T-helper 1 cell treated with Interleukin-12 subunit alpha and Interleukin-12 subunit beta and Interleukin-4 antibody, amounts not matched to agents 30 μg/mL and 1 μg/mL, for 36 hours (primary cell): ENCODE measurements at regions not wholly inside any gene's neighbourhood (a gene's known extent, or its start where the extent isn't known, plus 50 kb on each side); places are given as distances from the start of the nearest gene placed in this dataset.

ENCODE experiments used
- H3K27ac Mint-ChIP-seq: one replicate; pipeline ENCODE4 v1.8.0; 2021; ENCODE audit warnings: mild to moderate bottlenecking, mixed read lengths
- H3K27me3 Mint-ChIP-seq: one replicate; pipeline ENCODE4 v1.8.0; 2021; ENCODE audit warnings: low read depth, mixed read lengths
- H3K36me3 Mint-ChIP-seq: one replicate; pipeline ENCODE4 v1.8.0; 2021; ENCODE audit warnings: low read depth, mixed read lengths
- H3K4me1 Mint-ChIP-seq: one replicate; pipeline ENCODE4 v1.8.0; 2021; ENCODE audit warnings: low read depth, mixed read lengths
- H3K4me3 Mint-ChIP-seq: one replicate; pipeline ENCODE4 v1.8.0; 2021; ENCODE audit warnings: mild to moderate bottlenecking, moderate library complexity, mixed read lengths
- H3K9me3 Mint-ChIP-seq: one replicate; pipeline ENCODE4 v1.8.0; 2021; ENCODE audit warnings: mixed read lengths

- Mint-ChIP-seq H3K9me3 (no peaks in the 10 kb centered on the region), H3K36me3 (no peaks in the 10 kb centered on the region), H3K4me3 (peak overlapping the region; percentile 87), H3K27ac (peak overlapping the region; percentile 97), H3K27me3 (no peaks in the 10 kb centered on the region), H3K4me1 (peaks cover 53% of the 10 kb centered on the region)
Measured at GRCh38 chr14:76955575-76956315, 72.8 kb downstream of the IRF2BPL start.

- H3K4me3 Mint-ChIP-seq = no peak overlapping the region
- H3K27ac Mint-ChIP-seq = peak overlapping the region; percentile 10
- no peaks in the 10 kb centered on the region for H3K36me3 Mint-ChIP-seq
- no peaks in the 10 kb centered on the region for H3K9me3 Mint-ChIP-seq
- no peaks in the 10 kb centered on the region for H3K27me3 Mint-ChIP-seq
- H3K4me1 Mint-ChIP-seq = peaks cover 49% of the 10 kb centered on the region
Measured at GRCh38 chr14:76954394-76955190, 73.9 kb downstream of the IRF2BPL start.

DNA sequence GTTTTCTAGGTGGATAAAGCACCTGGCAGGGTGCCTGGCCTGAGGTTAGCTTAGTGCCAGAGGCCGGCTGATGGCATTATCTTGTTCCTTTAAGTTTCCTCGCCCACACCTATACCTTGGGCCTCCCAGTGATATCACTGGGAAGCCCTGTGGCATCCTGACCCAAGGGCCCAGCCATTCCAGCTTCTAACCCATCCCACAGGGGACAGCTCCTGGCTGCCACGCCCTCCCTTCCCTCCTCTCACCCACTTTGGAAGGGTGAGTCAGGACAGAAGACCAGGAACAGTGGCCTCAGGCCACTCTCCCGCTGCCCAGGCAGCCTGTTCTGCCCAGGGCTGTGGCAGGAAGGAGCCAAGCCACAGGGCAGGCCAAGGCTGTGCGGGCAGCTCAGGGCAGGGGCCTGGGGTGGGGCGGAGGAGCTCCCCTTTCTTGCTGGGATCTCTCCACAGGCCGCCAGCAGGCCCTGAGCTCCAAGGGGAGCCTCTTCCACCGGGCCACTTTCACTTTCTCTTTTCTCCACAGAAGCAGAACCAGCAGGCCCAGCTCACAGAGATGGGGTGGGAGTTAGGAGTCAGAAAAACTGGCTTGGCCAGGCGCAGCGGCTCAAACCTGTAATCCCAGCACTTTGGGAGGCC lies 75.1 kb downstream of the IRF2BPL start:
- peaks cover 43% of the 10 kb centered on the region for H3K4me1 Mint-ChIP-seq
- H3K9me3 Mint-ChIP-seq = no peaks in the 10 kb centered on the region
- peak overlapping the region; percentile 71 for H3K27ac Mint-ChIP-seq
- H3K4me3 Mint-ChIP-seq = no peak overlapping the region
- H3K27me3 Mint-ChIP-seq = no peaks in the 10 kb centered on the region
- H3K36me3 Mint-ChIP-seq = no peaks in the 10 kb centered on the region

GRCh38 chr14:76951166-76951565 lies 77.3 kb downstream of the IRF2BPL start:
- peaks cover 48% of the 10 kb centered on the region for H3K4me1 Mint-ChIP-seq

GRCh38 chr14:76950055-76951020 lies 78.2 kb downstream of the IRF2BPL start:
- no peaks in the 10 kb centered on the region for H3K36me3 Mint-ChIP-seq
- H3K9me3 Mint-ChIP-seq = no peaks in the 10 kb centered on the region
- peaks cover 39% of the 10 kb centered on the region for H3K4me1 Mint-ChIP-seq
- no peak overlapping the region for H3K4me3 Mint-ChIP-seq
- no peaks in the 10 kb centered on the region for H3K27me3 Mint-ChIP-seq
- no peak overlapping the region for H3K27ac Mint-ChIP-seq

More at GRCh38 chr14:76951166-76951565, 77.3 kb downstream of the IRF2BPL start:
- Mint-ChIP-seq H3K9me3 (no peaks in the 10 kb centered on the region), H3K27me3 (no peaks in the 10 kb centered on the region), H3K36me3 (no peaks in the 10 kb centered on the region), H3K4me3 (no peak overlapping the region), H3K27ac (no peak overlapping the region)

GRCh38 chr14:76948976-76949375 lies 79.5 kb downstream of the IRF2BPL start:
- no peak overlapping the region for H3K4me3 Mint-ChIP-seq

GRCh38 chr14:76948213-76948947 lies 80.1 kb downstream of the IRF2BPL start:
- Mint-ChIP-seq H3K36me3 (no peaks in the 10 kb centered on the region), H3K4me1 (peaks cover 29% of the 10 kb centered on the region), H3K9me3 (no peaks in the 10 kb centered on the region), H3K27me3 (no peaks in the 10 kb centered on the region), H3K4me3 (no peak overlapping the region), H3K27ac (no peak overlapping the region)

More at GRCh38 chr14:76948976-76949375, 79.5 kb downstream of the IRF2BPL start:
- no peak overlapping the region for H3K27ac Mint-ChIP-seq
- peaks cover 32% of the 10 kb centered on the region for H3K4me1 Mint-ChIP-seq
- H3K9me3 Mint-ChIP-seq = no peaks in the 10 kb centered on the region
- no peaks in the 10 kb centered on the region for H3K27me3 Mint-ChIP-seq
- H3K36me3 Mint-ChIP-seq = no peaks in the 10 kb centered on the region

- no peak overlapping the region for H3K27ac Mint-ChIP-seq
- H3K4me1 Mint-ChIP-seq = peaks cover 34% of the 10 kb centered on the region
- H3K4me3 Mint-ChIP-seq = no peak overlapping the region
- no peaks in the 10 kb centered on the region for H3K9me3 Mint-ChIP-seq
- no peaks in the 10 kb centered on the region for H3K36me3 Mint-ChIP-seq
- no peaks in the 10 kb centered on the region for H3K27me3 Mint-ChIP-seq
Measured at GRCh38 chr14:76947838-76948184, 80.7 kb downstream of the IRF2BPL start.

DNA sequence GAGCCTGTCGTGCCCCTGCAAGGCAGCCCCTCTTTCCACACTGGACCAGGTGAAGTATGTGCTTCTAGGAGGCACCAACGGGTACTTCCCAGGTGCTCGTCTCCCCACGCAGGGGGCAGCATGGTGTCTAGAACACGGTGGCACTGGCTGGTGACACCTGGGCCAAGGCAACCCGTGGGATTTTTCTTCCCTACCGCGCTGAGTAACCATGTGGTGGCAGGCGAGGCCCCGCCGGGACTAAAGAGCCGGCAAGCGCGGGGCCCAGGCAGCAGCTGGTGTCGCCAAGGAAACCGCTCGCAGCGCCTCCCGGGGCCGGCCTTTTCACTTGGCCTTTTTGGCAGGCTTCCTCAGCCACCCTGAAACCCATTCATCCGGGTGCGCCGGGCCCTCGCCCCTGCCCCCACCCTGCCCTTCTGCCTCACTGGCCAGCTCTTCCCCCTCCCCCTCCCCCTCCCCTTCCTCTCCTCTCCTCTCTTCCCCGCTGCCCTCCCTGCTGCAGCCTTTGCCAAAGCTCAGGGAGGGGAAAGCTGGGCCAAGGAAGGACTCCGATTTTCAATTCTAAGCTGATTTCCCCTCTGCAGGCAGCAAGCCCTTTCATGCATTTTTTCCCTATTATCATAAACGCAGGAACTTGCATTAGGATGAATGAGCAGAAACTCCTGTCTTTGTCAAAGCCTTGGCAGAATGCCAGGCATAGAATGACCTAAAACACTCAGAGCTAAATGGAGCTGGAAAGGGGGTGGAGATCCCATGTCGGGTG lies 81.2 kb downstream of the IRF2BPL start:
- H3K36me3 Mint-ChIP-seq = no peaks in the 10 kb centered on the region
- no peak overlapping the region for H3K4me3 Mint-ChIP-seq
- H3K4me1 Mint-ChIP-seq = peaks cover 38% of the 10 kb centered on the region
- no peaks in the 10 kb centered on the region for H3K27me3 Mint-ChIP-seq
- H3K9me3 Mint-ChIP-seq = no peaks in the 10 kb centered on the region
- H3K27ac Mint-ChIP-seq = peak overlapping the region; percentile 45

GRCh38 chr14:76946753-76947077 lies 81.8 kb downstream of the IRF2BPL start:
- Mint-ChIP-seq H3K4me3 (no peak overlapping the region), H3K4me1 (peaks cover 38% of the 10 kb centered on the region), H3K27ac (peak overlapping the region; percentile 45), H3K36me3 (no peaks in the 10 kb centered on the region), H3K27me3 (no peaks in the 10 kb centered on the region), H3K9me3 (no peaks in the 10 kb centered on the region)

DNA sequence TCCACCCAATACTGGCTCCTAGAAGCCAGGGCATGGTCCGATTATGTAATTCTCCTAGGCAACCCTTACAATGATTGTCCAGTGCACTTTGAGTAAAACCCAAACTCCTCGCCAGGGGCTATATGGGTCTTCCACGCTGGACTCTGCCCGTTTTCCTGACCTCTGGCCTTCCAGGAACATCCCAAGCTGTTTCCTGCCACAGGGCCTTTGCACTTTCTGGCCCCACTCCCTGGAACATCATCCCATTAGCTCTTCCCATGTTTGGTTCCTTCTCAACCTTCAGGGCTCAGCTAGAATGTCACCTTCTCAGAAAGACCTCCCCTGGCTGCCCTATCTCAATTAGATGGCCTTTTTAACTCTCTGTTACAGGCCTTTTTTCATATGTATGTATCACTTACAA lies 85.4 kb downstream of the IRF2BPL start:
- H3K9me3 Mint-ChIP-seq = no peaks in the 10 kb centered on the region
- no peak overlapping the region for H3K4me3 Mint-ChIP-seq
- H3K27me3 Mint-ChIP-seq = no peaks in the 10 kb centered on the region
- no peak overlapping the region for H3K27ac Mint-ChIP-seq
- no peaks in the 10 kb centered on the region for H3K36me3 Mint-ChIP-seq
- H3K4me1 Mint-ChIP-seq = peaks cover 24% of the 10 kb centered on the region

DNA sequence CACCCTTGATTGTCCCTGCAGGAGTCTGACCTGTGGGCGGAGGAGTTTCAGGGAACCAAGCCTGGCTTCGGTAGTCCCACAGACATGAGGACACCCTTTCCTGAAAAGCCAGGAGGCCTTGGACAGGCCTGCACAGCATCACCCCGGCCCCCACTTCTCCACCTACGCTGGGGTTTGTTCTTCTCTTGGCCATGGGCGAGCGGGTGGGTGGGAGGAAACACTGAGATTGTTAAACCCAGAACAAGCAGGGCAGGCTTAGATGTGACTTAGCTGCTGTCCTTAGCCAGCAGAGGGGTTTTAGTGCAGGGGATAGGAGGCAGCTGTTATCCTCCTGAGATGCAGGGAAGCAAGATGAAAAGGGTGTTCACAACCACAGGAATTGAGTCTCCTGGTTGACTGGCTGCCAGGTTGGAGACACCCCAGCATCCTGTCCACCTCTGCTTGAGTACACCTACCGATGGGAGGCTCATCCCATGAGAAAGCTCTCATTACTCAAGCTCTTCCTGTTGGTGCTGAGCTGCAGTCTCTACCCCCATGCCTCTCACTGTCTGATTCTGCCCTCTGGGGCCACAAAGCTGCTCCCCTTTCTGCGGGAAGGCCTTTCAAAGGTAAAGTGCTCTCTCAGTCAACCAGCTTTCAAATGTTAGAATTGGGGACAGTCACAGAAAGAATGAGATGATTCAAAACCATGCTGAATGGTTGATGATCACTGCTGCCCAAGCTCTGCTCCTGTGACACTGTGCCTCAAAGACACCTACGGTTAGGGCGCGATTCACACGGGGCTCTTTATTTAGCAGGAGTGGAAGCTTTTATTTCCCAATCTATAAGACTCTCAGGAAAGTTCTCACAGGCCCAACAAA lies 86.3 kb downstream of the IRF2BPL start:
- Mint-ChIP-seq H3K27me3 (no peaks in the 10 kb centered on the region), H3K4me1 (peaks cover 17% of the 10 kb centered on the region), H3K4me3 (no peak overlapping the region), H3K27ac (no peak overlapping the region), H3K36me3 (no peaks in the 10 kb centered on the region), H3K9me3 (no peaks in the 10 kb centered on the region)
